Smooth muscle cell (in vitro differentiated cells): ENCODE measurements at regions not wholly inside any gene's neighbourhood (a gene's known extent, or its start where the extent isn't known, plus 50 kb on each side); places are given as distances from the start of the nearest gene placed in this dataset.

Experiments
- DNase-seq: peaks from one replicate; lab custom pipeline; 2025; ENCODE audit not compliant: unreplicated experiment; lab: John Stamatoyannopoulos, UW
- H2AFZ ChIP-seq: fragments of 200-600 bp; sonication (generic); 2 replicates; pipeline ENCODE4 v1.6.0; 2016; ENCODE audit warnings: antibody characterized with exemption, low read depth, mild to moderate bottlenecking
- H3F3A ChIP-seq: fragments of 200-600 bp; sonication (generic); 2 replicates; pipeline ENCODE4 v1.6.0; 2017; ENCODE audit warnings: antibody characterized with exemption, low read depth
- H3K27ac ChIP-seq: fragments of 200-600 bp; sonication (generic); 2 replicates; pipeline ENCODE4 v1.5.1; 2016; ENCODE audit warnings: low read depth, mild to moderate bottlenecking
- H3K27me3 ChIP-seq: fragments of 200-600 bp; sonication (generic); 2 replicates; pipeline ENCODE4 v1.6.1; 2016; ENCODE audit warnings: low read depth, mild to moderate bottlenecking
- H3K36me3 ChIP-seq: fragments of 200-600 bp; sonication (generic); 2 replicates; pipeline ENCODE4 v1.5.1; 2016; ENCODE audit warnings: low read depth
- H3K4me1 ChIP-seq: fragments of 200-600 bp; sonication (generic); 2 replicates; pipeline ENCODE4 v1.5.1; 2016; ENCODE audit warnings: low read depth
- H3K4me2 ChIP-seq: fragments of 200-600 bp; sonication (generic); 2 replicates; pipeline ENCODE4 v1.6.0; 2016; ENCODE audit warnings: mild to moderate bottlenecking
- H3K4me3 ChIP-seq: fragments of 200-600 bp; sonication (generic); 2 replicates; pipeline ENCODE4 v1.5.1; 2016; ENCODE audit warnings: mild to moderate bottlenecking
- H3K79me2 ChIP-seq: fragments of 200-600 bp; sonication (generic); 2 replicates; pipeline ENCODE4 v1.6.0; 2016; ENCODE audit warnings: low read depth, mild to moderate bottlenecking
- H3K9ac ChIP-seq: fragments of 200-600 bp; sonication (generic); 2 replicates; pipeline ENCODE4 v1.6.0; 2016; ENCODE audit warnings: low read depth
- H3K9me3 ChIP-seq: fragments of 200-600 bp; sonication (generic); replicated peaks from 2 replicates; pipeline ENCODE4 v1.5.1; 2016; ENCODE audit warnings: low read depth
- H4K20me1 ChIP-seq: fragments of 200-600 bp; sonication (generic); 2 replicates; pipeline ENCODE4 v1.6.0; 2016; ENCODE audit warnings: low read depth
- WGBS: methylation state at CpG from one replicate; pipeline ENCODE4 v1.1.7; 2016; ENCODE audit warnings: low lambda C conversion rate; 5-methylcytosine and 5-hydroxymethylcytosine counted together
- TF ChIP-seq, protein P1 (sequence below): fragments of 200-600 bp; sonication (generic); IDR thresholded peaks from 2 replicates; pipeline ENCODE4 v1.5.1; 2017; ENCODE audit warnings: borderline replicate concordance, mild to moderate bottlenecking, antibody characterized with exemption; ENCODE audit not compliant: insufficient read depth, poor library complexity, severe bottlenecking

GRCh38 chr1:221335161-221336101, 406.5 kb downstream of the DUSP10 start:
- Histone ChIP-seq H3K9me3 (peaks cover 17% of the 10 kb centered on the region), H3K4me2 (peak overlapping the region; percentile 53), H3K79me2 (no peaks in the 10 kb centered on the region), H3K4me3 (no peak overlapping the region), H3K4me1 (peaks cover 19% of the 10 kb centered on the region), H4K20me1 (no peaks in the 10 kb centered on the region), H2AFZ (peak overlapping the region; percentile 68), H3F3A (peaks cover 10% of the 10 kb centered on the region), H3K9ac (peak overlapping the region; percentile 63), H3K27ac (peak overlapping the region; percentile 90), H3K36me3 (peaks cover 14% of the 10 kb centered on the region), H3K27me3 (no peaks in the 10 kb centered on the region)
- no peak for DNase-seq
- WGBS, result 4% methylated on average over 5 of the region's 5 CpGs
- TF ChIP-seq, protein P1, sequence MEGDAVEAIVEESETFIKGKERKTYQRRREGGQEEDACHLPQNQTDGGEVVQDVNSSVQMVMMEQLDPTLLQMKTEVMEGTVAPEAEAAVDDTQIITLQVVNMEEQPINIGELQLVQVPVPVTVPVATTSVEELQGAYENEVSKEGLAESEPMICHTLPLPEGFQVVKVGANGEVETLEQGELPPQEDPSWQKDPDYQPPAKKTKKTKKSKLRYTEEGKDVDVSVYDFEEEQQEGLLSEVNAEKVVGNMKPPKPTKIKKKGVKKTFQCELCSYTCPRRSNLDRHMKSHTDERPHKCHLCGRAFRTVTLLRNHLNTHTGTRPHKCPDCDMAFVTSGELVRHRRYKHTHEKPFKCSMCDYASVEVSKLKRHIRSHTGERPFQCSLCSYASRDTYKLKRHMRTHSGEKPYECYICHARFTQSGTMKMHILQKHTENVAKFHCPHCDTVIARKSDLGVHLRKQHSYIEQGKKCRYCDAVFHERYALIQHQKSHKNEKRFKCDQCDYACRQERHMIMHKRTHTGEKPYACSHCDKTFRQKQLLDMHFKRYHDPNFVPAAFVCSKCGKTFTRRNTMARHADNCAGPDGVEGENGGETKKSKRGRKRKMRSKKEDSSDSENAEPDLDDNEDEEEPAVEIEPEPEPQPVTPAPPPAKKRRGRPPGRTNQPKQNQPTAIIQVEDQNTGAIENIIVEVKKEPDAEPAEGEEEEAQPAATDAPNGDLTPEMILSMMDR, result no peak

- Histone ChIP-seq H3K4me3 (no peak overlapping the region), H3K4me2 (peak overlapping the region; percentile 53)
- DNase-seq, result no peak
Observed at GRCh38 chr1:221336126-221336525, 405.8 kb downstream of the DUSP10 start.

DNA sequence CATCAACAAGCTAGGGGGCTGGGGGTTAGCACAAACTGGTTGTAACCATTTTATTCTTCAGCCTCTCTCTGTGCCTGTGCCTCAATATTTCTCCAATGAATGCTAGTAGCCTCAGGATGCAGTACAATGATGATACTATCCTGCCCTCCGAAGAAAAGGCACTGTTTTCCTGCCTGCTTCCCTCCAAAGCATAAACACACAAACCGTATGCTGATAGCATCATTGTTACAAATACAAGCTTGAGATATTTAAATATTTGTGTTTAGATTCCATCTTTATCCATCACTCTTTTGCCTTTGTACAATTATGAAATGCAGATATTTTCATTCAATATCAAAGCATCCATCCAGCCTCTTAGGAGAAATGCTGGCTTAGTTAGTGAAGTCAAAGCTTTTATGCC, 404.8 kb downstream of the DUSP10 start:
- Histone ChIP-seq H3K4me2 (peak overlapping the region; percentile 53), H3K4me3 (no peak overlapping the region), H3K27ac (no peak overlapping the region), H4K20me1 (no peaks in the 10 kb centered on the region), H3K9me3 (peaks cover 2% of the 10 kb centered on the region), H3K36me3 (no peaks in the 10 kb centered on the region), H3K9ac (no peak overlapping the region), H3K27me3 (no peaks in the 10 kb centered on the region), H3K4me1 (peaks cover 19% of the 10 kb centered on the region), H2AFZ (no peak overlapping the region), H3F3A (peaks cover 10% of the 10 kb centered on the region), H3K79me2 (no peaks in the 10 kb centered on the region)
- WGBS, result 76% methylated on average over 2 of the region's 2 CpGs
- no peak for DNase-seq
- TF ChIP-seq, protein P1, result no peak

More at GRCh38 chr1:221336126-221336525, 405.8 kb downstream of the DUSP10 start:
- H3K36me3 ChIP-seq, result peaks cover 8% of the 10 kb centered on the region
- peaks cover 19% of the 10 kb centered on the region for H3K4me1 ChIP-seq
- TF ChIP-seq, protein P1, result no peak
- H4K20me1 ChIP-seq, result no peaks in the 10 kb centered on the region
- peak overlapping the region; percentile 90 for H3K27ac ChIP-seq
- H3K9ac ChIP-seq, result peak overlapping the region; percentile 63
- no peaks in the 10 kb centered on the region for H3K27me3 ChIP-seq
- H3K9me3 ChIP-seq, result peaks cover 11% of the 10 kb centered on the region
- peaks cover 10% of the 10 kb centered on the region for H3F3A ChIP-seq
- no peaks in the 10 kb centered on the region for H3K79me2 ChIP-seq
- WGBS, result 40% methylated on average over 2 of the region's 2 CpGs
- peak overlapping the region; percentile 68 for H2AFZ ChIP-seq
